H1 (cell line): ENCODE measurements at regions not wholly inside any gene's neighbourhood (a gene's known extent, or its start where the extent isn't known, plus 50 kb on each side); places are given as distances from the start of the nearest gene placed in this dataset.

Source experiments
- CTCF ChIA-PET: fragments of 300-600 bp; sonication (Branson Sonifier 250); formaldehyde crosslinking; loops from one replicate; lab custom pipeline; 2021; ENCODE audit not compliant: partially characterized antibody; lab: Charles Lee
- POLR2A ChIA-PET: fragments of 300-600 bp; sonication (Branson Sonifier 250); formaldehyde crosslinking; loops from one replicate; lab custom pipeline; 2021; ENCODE audit warnings: inconsistent platforms; ENCODE audit not compliant: partially characterized antibody; lab: Charles Lee
- DNase-seq, 2 experiments: peaks; one replicate each; pipeline versions ENCODE4 v3.0.0 to v3.0.0-alpha.2; 2010 to 2022; ENCODE audit warnings: low spot score in 2 of 2, low read depth in 1 of 2, mixed read lengths in 1 of 2
- FAIRE-seq: peaks from 2 replicates; lab custom pipeline; 2011; peaks lifted over from hg19 to GRCh38; lab: Jason Lieb, UNC
- H2AFZ ChIP-seq: 2 replicates; pipeline ENCODE4 v1.8.1; 2012; ENCODE audit warnings: low read length, inconsistent platforms
- H2AK5ac ChIP-seq: 2 replicates; pipeline ENCODE4 v1.6.1; 2013; ENCODE audit warnings: low read depth, low read length
- H2BK120ac ChIP-seq: replicated peaks from 2 replicates; pipeline ENCODE3; 2013; ENCODE audit warnings: low read depth, low read length, inconsistent platforms
- H2BK12ac ChIP-seq: 2 replicates; pipeline ENCODE4 v1.6.1; 2013; ENCODE audit warnings: low read depth, low read length
- H2BK15ac ChIP-seq: 2 replicates; pipeline ENCODE4 v1.6.1; 2013; ENCODE audit warnings: low read length
- H2BK20ac ChIP-seq: 2 replicates; pipeline ENCODE4 v1.6.1; 2013; ENCODE audit warnings: low read length
- H2BK5ac ChIP-seq: 2 replicates; pipeline ENCODE4 v1.6.1; 2013; ENCODE audit warnings: low read depth, low read length
- H3K14ac ChIP-seq: 2 replicates; pipeline ENCODE4 v1.6.1; 2013; ENCODE audit warnings: inconsistent platforms; ENCODE audit not compliant: insufficient read length
- H3K18ac ChIP-seq: 2 replicates; pipeline ENCODE4 v1.6.1; 2013; ENCODE audit warnings: low read length; ENCODE audit errors: extremely low read depth
- H3K23ac ChIP-seq: 2 replicates; pipeline ENCODE4 v1.6.1; 2013; ENCODE audit warnings: inconsistent platforms; ENCODE audit not compliant: insufficient read length
- H3K23me2 ChIP-seq: 2 replicates; pipeline ENCODE4 v1.6.1; 2013; ENCODE audit warnings: low read depth, low read length
- H3K27ac ChIP-seq: 2 replicates; pipeline ENCODE4 v1.6.1; 2011; ENCODE audit warnings: low read depth, low read length, inconsistent platforms
- H3K27me3 ChIP-seq, 4 experiments: replicated peaks in 1 of 4; 1 replicate in 1 of 4; 2 replicates in 3 of 4; pipeline versions ENCODE4 v1.6.1 to v1.8.1; 2011 to 2013; ENCODE audit warnings: low read length in 3 of 4, mild to moderate bottlenecking in 3 of 4, inconsistent platforms in 2 of 4, mixed read lengths in 2 of 4, moderate library complexity in 1 of 4; ENCODE audit not compliant: control insufficient read depth in 3 of 4, insufficient read depth in 3 of 4; ENCODE audit errors: extremely low read depth in 1 of 4
- H3K36me3 ChIP-seq, 4 experiments: 2 replicates each; pipeline versions ENCODE4 v1.6.1 to v1.8.1; 2011 to 2013; ENCODE audit warnings: mild to moderate bottlenecking in 4 of 4, low read length in 3 of 4, moderate library complexity in 2 of 4, control low read depth in 1 of 4, inconsistent platforms in 1 of 4; ENCODE audit not compliant: insufficient read depth in 4 of 4, control insufficient read depth in 2 of 4
- H3K4ac ChIP-seq: replicated peaks from 2 replicates; pipeline ENCODE3; 2013; ENCODE audit warnings: low read length, low read depth, mixed read lengths, inconsistent platforms; ENCODE audit not compliant: insufficient read length
- H3K4me1 ChIP-seq, 4 experiments: replicated peaks in 1 of 4; 1 replicate in 1 of 4; 2 replicates in 3 of 4; pipeline versions ENCODE4 v1.6.1 to v1.8.1; 2011 to 2013; ENCODE audit warnings: low read length in 3 of 4, inconsistent platforms in 2 of 4, mixed read lengths in 1 of 4; ENCODE audit not compliant: insufficient read depth in 4 of 4, control insufficient read depth in 3 of 4
- H3K4me2 ChIP-seq, 2 experiments: 2 replicates each; pipeline versions ENCODE4 v1.6.1 to v1.8.1; 2011 to 2013; ENCODE audit warnings: low read depth in 2 of 2, low read length in 2 of 2, control low read depth in 1 of 2, inconsistent platforms in 1 of 2, mild to moderate bottlenecking in 1 of 2; ENCODE audit not compliant: insufficient read depth in 1 of 2
- H3K4me3 ChIP-seq, 4 experiments: fragments of 200-600, 300-600 bp in 1 of 4; sonication (generic), shearing (Covaris generic), sonication (Bioruptor Twin) in 1 of 4; 2 replicates each; pipeline versions ENCODE4 v1.5.1 to v1.8.1; 2011 to 2016; ENCODE audit warnings: low read length in 4 of 4, low read depth in 3 of 4, control low read depth in 2 of 4, inconsistent platforms in 2 of 4, mild to moderate bottlenecking in 2 of 4, mixed read lengths in 1 of 4, moderate library complexity in 1 of 4; ENCODE audit not compliant: insufficient read depth in 2 of 4; ENCODE audit errors: extremely low read depth in 1 of 4
- H3K56ac ChIP-seq: replicated peaks from 2 replicates; pipeline ENCODE3; 2013; ENCODE audit warnings: low read depth, mild to moderate bottlenecking, mixed read lengths, low read length, inconsistent platforms; ENCODE audit not compliant: insufficient read length
- H3K79me1 ChIP-seq: 2 replicates; pipeline ENCODE4 v1.6.1; 2013; ENCODE audit warnings: low read depth, low read length, control low read depth
- H3K79me2 ChIP-seq, 2 experiments: 2 replicates each; pipeline versions ENCODE4 v1.6.1 to v1.8.1; 2012 to 2013; ENCODE audit warnings: low read length in 2 of 2, mild to moderate bottlenecking in 2 of 2, inconsistent platforms in 1 of 2; ENCODE audit not compliant: insufficient read depth in 2 of 2, control insufficient read depth in 1 of 2
- H3K9ac ChIP-seq, 4 experiments: replicated peaks in 1 of 4; 1 replicate in 1 of 4; 2 replicates in 3 of 4; pipeline versions ENCODE4 v1.6.1 to v1.8.1; 2011 to 2013; ENCODE audit warnings: low read depth in 3 of 4, low read length in 3 of 4, control low read depth in 2 of 4, mild to moderate bottlenecking in 2 of 4, moderate library complexity in 2 of 4, inconsistent platforms in 1 of 4; ENCODE audit errors: extremely low read depth in 1 of 4
- H3K9me3 ChIP-seq, 2 experiments: 2 replicates each; pipeline versions ENCODE4 v1.6.1 to v1.8.1; 2012 to 2013; ENCODE audit warnings: mild to moderate bottlenecking in 2 of 2, moderate library complexity in 2 of 2, control low read depth in 1 of 2, inconsistent platforms in 1 of 2, low read depth in 1 of 2, low read length in 1 of 2, mixed read lengths in 1 of 2; ENCODE audit not compliant: insufficient read depth in 2 of 2
- H4K20me1 ChIP-seq, 2 experiments: replicated peaks in 1 of 2; 2 replicates each; pipeline versions ENCODE3 to v1.8.1; 2011 to 2013; ENCODE audit warnings: inconsistent platforms in 2 of 2, low read length in 2 of 2, mild to moderate bottlenecking in 1 of 2; ENCODE audit not compliant: insufficient read depth in 2 of 2, control insufficient read depth in 1 of 2
- H4K5ac ChIP-seq: 2 replicates; pipeline ENCODE4 v1.6.1; 2013; ENCODE audit warnings: low read length, low read depth, mixed read lengths, inconsistent platforms; ENCODE audit not compliant: insufficient read length
- H4K8ac ChIP-seq: 2 replicates; pipeline ENCODE4 v1.8.0; 2013; ENCODE audit warnings: mild to moderate bottlenecking, moderate library complexity, low read length, inconsistent platforms; ENCODE audit not compliant: insufficient read depth; ENCODE audit errors: extremely low read depth
- H4K91ac ChIP-seq: replicated peaks from 2 replicates; pipeline ENCODE3; 2013; ENCODE audit warnings: low read length, mixed read lengths, inconsistent platforms; ENCODE audit not compliant: insufficient read length
- BRCA1 ChIP-seq: IDR thresholded peaks from 2 replicates; pipeline ENCODE4 v1.6.1; 2012; ENCODE audit warnings: low read depth, low read length, improper control_type of control experiment
- CHD1 ChIP-seq: IDR thresholded peaks from 2 replicates; pipeline ENCODE4 v1.6.1; 2012; ENCODE audit warnings: low read depth, low read length, improper control_type of control experiment
- EZH2 ChIP-seq: fragments of 200-600 bp; sonication (generic); IDR thresholded peaks from 2 replicates; pipeline ENCODE4 v1.7.1; 2012; ENCODE audit warnings: low read depth, mild to moderate bottlenecking, moderate library complexity, low read length, inconsistent platforms; ENCODE audit not compliant: severe bottlenecking
- JUND ChIP-seq: IDR thresholded peaks from 2 replicates; pipeline ENCODE4 v1.6.1; 2011; ENCODE audit warnings: mild to moderate bottlenecking, improper control_type of control experiment, low read length
- KDM5A ChIP-seq: fragments of 200-600 bp; IDR thresholded peaks from 2 replicates; pipeline ENCODE4 v1.7.1; 2012; ENCODE audit warnings: mild to moderate bottlenecking, low read length, inconsistent platforms, mixed read lengths
- NANOG ChIP-seq: IDR thresholded peaks from 2 replicates; pipeline ENCODE4 v1.6.1; 2011; ENCODE audit warnings: low read length, low read depth, mild to moderate bottlenecking, inconsistent platforms; ENCODE audit not compliant: insufficient read depth, poor library complexity, severe bottlenecking
- RFX5 ChIP-seq: IDR thresholded peaks from 2 replicates; pipeline ENCODE4 v1.6.1; 2011; ENCODE audit warnings: low read depth, low read length, improper control_type of control experiment, borderline replicate concordance
- RNF2 ChIP-seq: fragments of 200-900, 300-1000 bp; sonication (generic); IDR thresholded peaks from 2 replicates; pipeline ENCODE4 v1.7.1; 2016; ENCODE audit warnings: borderline replicate concordance, low read depth, mild to moderate bottlenecking, antibody characterized with exemption, low read length; ENCODE audit not compliant: poor library complexity, severe bottlenecking; ENCODE audit errors: missing control alignments
- SIRT6 ChIP-seq: IDR thresholded peaks from one replicate; pipeline ENCODE4 v1.7.1; 2012; ENCODE audit warnings: low read length, inconsistent platforms
- SUZ12 ChIP-seq: fragments of 200-600 bp; sonication (generic); IDR thresholded peaks from 2 replicates; pipeline ENCODE4 v1.6.1; 2012; ENCODE audit warnings: mild to moderate bottlenecking, inconsistent platforms, low read length, moderate library complexity, mixed read lengths
- TBP ChIP-seq: IDR thresholded peaks from 2 replicates; pipeline ENCODE4 v1.6.1; 2011; ENCODE audit warnings: low read depth, low read length, improper control_type of control experiment
- TF ChIP-seq, protein P1 (sequence below): IDR thresholded peaks from 2 replicates; pipeline ENCODE4 v1.6.1; 2011; ENCODE audit warnings: low read length, improper control_type of control experiment

DNA sequence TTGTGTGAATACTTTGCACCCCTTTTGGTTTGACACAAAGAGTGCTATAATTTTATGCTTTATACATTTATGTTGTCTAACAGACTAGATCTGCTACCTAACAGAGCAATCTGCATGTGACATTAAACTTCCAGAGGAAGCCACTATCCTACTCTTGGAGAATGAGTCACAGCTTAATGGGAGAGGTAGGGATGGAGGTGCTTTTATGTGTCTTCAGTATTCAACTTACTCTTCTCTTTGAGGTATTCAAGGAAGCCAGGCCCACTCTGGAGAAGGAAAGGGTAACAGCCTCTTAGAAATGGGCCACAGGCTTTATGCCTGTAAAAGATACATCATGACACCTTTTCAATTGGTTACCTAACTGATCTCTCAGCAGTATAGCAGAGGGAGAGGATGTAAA, 85.8 kb upstream of the NEUROD1 start:
- no peaks in the 10 kb centered on the region for H3K4me1 ChIP-seq
- H3K23me2 ChIP-seq: no peaks in the 10 kb centered on the region
- H2AK5ac ChIP-seq: no peak overlapping the region
- no peak overlapping the region for H2BK15ac ChIP-seq
- H2AFZ ChIP-seq: no peak overlapping the region
- H2BK5ac ChIP-seq: no peak overlapping the region
- DNase-seq (no peak), FAIRE-seq (no peak)
- H3K18ac ChIP-seq: no peak overlapping the region
- no peak overlapping the region for H2BK12ac ChIP-seq
- H3K4ac ChIP-seq: no peak overlapping the region
- H2BK20ac ChIP-seq: no peak overlapping the region
- H3K4me2 ChIP-seq: no peak overlapping the region
- H3K4me3 ChIP-seq: no peak overlapping the region
- H3K9ac ChIP-seq: no peak overlapping the region
- H4K20me1 ChIP-seq: no peaks in the 10 kb centered on the region
- H3K9me3 ChIP-seq: no peaks in the 10 kb centered on the region
- H3K27me3 ChIP-seq: no peaks in the 10 kb centered on the region
- no peak overlapping the region for H4K91ac ChIP-seq
- CTCF ChIA-PET: interaction anchor here (0.6 kb wide), 1 partner anchor 990 kb away, joined by 5 read pairs; no protein-coding TSS in a partner anchor
- no peak overlapping the region for H3K27ac ChIP-seq
- H2BK120ac ChIP-seq: no peak overlapping the region
- H3K79me2 ChIP-seq: no peaks in the 10 kb centered on the region
- H3K79me1 ChIP-seq: no peaks in the 10 kb centered on the region
- H3K36me3 ChIP-seq: no peaks in the 10 kb centered on the region
- H3K56ac ChIP-seq: no peak overlapping the region
- H4K8ac ChIP-seq: no peak overlapping the region
- no peak overlapping the region for H3K14ac ChIP-seq
- H3K23ac ChIP-seq: no peak overlapping the region
- POLR2A ChIA-PET: no interaction called here
- no peak overlapping the region for H4K5ac ChIP-seq
- TF ChIP-seq CHD1: no peak
- TF ChIP-seq SIRT6: no peak
- TF ChIP-seq NANOG: no peak
- TF ChIP-seq KDM5A: no peak
- TF ChIP-seq JUND: no peak
- no peak for TF ChIP-seq RFX5
- TF ChIP-seq, protein P1, sequence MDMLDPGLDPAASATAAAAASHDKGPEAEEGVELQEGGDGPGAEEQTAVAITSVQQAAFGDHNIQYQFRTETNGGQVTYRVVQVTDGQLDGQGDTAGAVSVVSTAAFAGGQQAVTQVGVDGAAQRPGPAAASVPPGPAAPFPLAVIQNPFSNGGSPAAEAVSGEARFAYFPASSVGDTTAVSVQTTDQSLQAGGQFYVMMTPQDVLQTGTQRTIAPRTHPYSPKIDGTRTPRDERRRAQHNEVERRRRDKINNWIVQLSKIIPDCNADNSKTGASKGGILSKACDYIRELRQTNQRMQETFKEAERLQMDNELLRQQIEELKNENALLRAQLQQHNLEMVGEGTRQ: no peak
- TF ChIP-seq TBP: no peak
- TF ChIP-seq EZH2: no peak
- TF ChIP-seq BRCA1: no peak
- TF ChIP-seq SUZ12: no peak
- TF ChIP-seq RNF2: no peak
